VCaP (cell line): ENCODE measurements at regions not wholly inside any gene's neighbourhood (a gene's known extent, or its start where the extent isn't known, plus 50 kb on each side); places are given as distances from the start of the nearest gene placed in this dataset.

Experiments
- H3K27ac ChIP-seq: fragments of 450-650 bp; 2 replicates; pipeline ENCODE4 v1.5.1; 2017
- TF ChIP-seq, protein P1 (sequence below): fragments of 450-650 bp; conservative IDR thresholded peaks from 2 replicates; pipeline ENCODE4 v1.5.1; 2017; ENCODE audit warnings: mild to moderate bottlenecking, moderate library complexity

GRCh38 chr15:69859866-69860265 is 237.9 kb downstream of the TLE3 start:
- TF ChIP-seq, protein P1, sequence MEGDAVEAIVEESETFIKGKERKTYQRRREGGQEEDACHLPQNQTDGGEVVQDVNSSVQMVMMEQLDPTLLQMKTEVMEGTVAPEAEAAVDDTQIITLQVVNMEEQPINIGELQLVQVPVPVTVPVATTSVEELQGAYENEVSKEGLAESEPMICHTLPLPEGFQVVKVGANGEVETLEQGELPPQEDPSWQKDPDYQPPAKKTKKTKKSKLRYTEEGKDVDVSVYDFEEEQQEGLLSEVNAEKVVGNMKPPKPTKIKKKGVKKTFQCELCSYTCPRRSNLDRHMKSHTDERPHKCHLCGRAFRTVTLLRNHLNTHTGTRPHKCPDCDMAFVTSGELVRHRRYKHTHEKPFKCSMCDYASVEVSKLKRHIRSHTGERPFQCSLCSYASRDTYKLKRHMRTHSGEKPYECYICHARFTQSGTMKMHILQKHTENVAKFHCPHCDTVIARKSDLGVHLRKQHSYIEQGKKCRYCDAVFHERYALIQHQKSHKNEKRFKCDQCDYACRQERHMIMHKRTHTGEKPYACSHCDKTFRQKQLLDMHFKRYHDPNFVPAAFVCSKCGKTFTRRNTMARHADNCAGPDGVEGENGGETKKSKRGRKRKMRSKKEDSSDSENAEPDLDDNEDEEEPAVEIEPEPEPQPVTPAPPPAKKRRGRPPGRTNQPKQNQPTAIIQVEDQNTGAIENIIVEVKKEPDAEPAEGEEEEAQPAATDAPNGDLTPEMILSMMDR, result no peak
- no peak overlapping the region for H3K27ac ChIP-seq

GRCh38 chr15:69860321-69860720 is 237.4 kb downstream of the TLE3 start:
- no peak overlapping the region for H3K27ac ChIP-seq
- TF ChIP-seq, protein P1, result no peak

- TF ChIP-seq, protein P1, result no peak
- no peak overlapping the region for H3K27ac ChIP-seq
Observed at GRCh38 chr15:69860921-69861320, 236.8 kb downstream of the TLE3 start.

DNA sequence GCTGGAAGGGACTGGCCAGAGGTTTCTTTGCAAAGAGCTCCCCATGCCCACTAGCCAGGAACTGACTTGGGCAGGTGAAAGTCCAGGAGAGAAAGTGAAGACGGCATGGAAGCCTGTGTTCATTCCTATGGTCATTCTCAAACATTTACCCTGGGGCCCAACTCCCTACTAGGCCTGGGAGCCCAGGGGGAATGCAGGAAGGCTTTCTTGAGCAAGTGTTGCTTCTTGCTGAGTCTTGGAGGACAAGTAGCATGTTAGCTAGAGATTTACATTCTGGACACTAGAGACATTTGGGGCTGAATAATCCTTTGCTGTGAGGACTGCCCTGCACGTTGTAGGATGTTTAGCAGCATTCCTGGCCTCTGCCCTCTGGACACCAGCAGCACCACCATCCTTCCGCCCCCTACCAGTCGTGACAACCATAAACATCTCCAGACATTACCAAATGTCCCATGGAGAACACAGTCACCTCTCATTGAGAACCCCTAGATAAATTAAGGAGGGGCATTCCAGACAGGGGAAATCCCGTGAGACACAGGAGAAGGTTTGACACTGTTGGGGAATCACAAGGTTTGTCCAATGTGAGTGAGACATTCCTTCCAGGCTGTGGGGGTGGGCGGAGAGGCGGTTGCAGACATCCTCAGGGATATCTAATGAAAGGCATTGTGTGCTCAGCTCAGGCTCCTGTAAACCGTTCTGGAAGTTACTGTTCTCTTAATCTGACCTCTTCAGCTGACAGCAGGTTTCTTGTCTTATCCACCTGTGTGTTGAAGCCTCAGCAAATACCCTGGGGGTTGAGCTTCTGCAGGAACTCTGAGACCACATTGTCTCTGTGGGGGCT is 236.2 kb downstream of the TLE3 start:
- TF ChIP-seq, protein P1, result no peak

GRCh38 chr15:69862540-69862939 is 235.2 kb downstream of the TLE3 start:
- TF ChIP-seq, protein P1, result no peak
- no peak overlapping the region for H3K27ac ChIP-seq

More for the DNA sequence above, 236.2 kb downstream of the TLE3 start:
- H3K27ac ChIP-seq, result no peak overlapping the region

GRCh38 chr15:69863446-69863845 is 234.3 kb downstream of the TLE3 start:
- TF ChIP-seq, protein P1, result no peak
- H3K27ac ChIP-seq, result no peak overlapping the region

DNA sequence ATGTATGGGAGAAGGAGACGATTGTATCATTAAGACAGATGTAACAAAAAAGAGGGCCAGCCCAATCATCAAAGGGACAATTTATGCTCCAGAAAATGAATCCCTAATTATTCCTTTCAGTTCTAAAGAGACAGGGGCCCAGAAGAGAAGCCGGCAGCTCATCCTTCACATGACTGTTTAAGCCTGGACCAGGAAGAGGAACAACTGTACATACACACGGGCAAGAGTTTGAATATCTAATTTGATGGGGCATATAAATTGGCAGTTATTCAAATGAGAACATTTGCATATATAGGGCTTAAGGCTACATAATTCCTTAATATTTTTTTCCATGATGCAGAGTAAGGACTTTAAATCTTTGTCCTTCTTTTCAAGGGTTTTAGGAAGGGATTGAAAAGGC is 232.3 kb downstream of the TLE3 start:
- TF ChIP-seq, protein P1, result no peak
- no peak overlapping the region for H3K27ac ChIP-seq
